Transverse colon (tissue), 3 donors: ENCODE measurements at regions not wholly inside any gene's neighbourhood (a gene's known extent, or its start where the extent isn't known, plus 50 kb on each side); places are given as distances from the start of the nearest gene placed in this dataset.

ENCODE experiments used
- CTCF ChIP-seq, 5 experiments: fragments of 200-600 bp in 3 of 5; fragments of 450-650 bp in 2 of 5; sonication (generic) in 3 of 5; IDR thresholded peaks; 1 replicate in 2 of 5; 2 replicates in 3 of 5; pipeline ENCODE4 v1.5.1; 2016 to 2017; ENCODE audit warnings: antibody characterized with exemption in 5 of 5, inconsistent platforms in 3 of 5, mild to moderate bottlenecking in 2 of 5, moderate library complexity in 1 of 5
- POLR2A ChIP-seq: fragments of 450-650 bp; IDR thresholded peaks from one replicate; pipeline ENCODE4 v1.6.1; 2016; ENCODE audit warnings: antibody characterized with exemption, mild to moderate bottlenecking, moderate library complexity

GRCh38 chr1:106802181-106802580 is 254.3 kb upstream of the PRMT6 start:
- TF ChIP-seq CTCF (IDR thresholded peaks at IDR 0.05), result no peak
- no peak for TF ChIP-seq POLR2A
